ENCODE measurements at regions not wholly inside any gene's neighbourhood (a gene's known extent, or its start where the extent isn't known, plus 50 kb on each side); places are given as distances from the start of the nearest gene placed in this dataset.

DNA sequence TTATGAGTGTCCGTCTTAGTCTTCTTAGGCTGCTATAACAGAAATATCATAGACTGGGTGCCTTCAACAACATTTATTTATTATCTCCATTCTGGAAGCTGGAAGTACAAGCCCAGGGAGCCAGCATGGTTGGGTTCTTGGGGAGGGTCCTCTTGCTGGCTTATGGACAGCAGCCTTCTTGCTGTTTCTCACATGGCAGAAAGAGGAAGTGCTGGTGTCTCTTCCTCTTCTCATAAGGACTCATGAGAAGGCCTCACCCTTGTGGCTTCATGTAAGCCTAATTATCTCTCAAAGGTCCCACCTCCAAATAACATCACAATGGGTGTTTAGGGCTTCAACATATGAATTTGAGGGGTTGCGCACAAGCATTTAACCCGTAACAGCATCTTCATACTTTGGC, 207.0 kb upstream of the COX10 start:
- no peaks in the 10 kb centered on the region for H4K20me1 ChIP-seq (replicated peaks; ENCODE audit: control insufficient read depth, extremely low read depth, insufficient read depth, low read length)
- dilution Hi-C loops (cut with MboI; ENCODE audit: extremely low pct_ligation_motif_present, low sequenced_read_pairs), result no loop called here
- TF ChIP-seq MAX (IDR thresholded peaks at IDR 0.05; ENCODE audit: insufficient read depth, insufficient read length) (no peak), MYC (IDR thresholded peaks at IDR 0.05; ENCODE audit: low read depth, low read length) (no peak), EZH2 (IDR thresholded peaks at IDR 0.05; ENCODE audit: borderline replicate concordance, low read depth, low read length, severe bottlenecking) (no peak), FOS (IDR thresholded peaks at IDR 0.05; ENCODE audit: borderline replicate concordance, insufficient read depth, low read length) (no peak), POLR2A (IDR thresholded peaks at IDR 0.05; ENCODE audit: low read depth, low read length) (no peak), GATA2 (IDR thresholded peaks at IDR 0.05; ENCODE audit: insufficient read depth, insufficient read length, low read depth, low read length) (no peak), JUN (IDR thresholded peaks at IDR 0.05; ENCODE audit: borderline replicate concordance, insufficient read depth, insufficient read length, low read depth) (no peak), POLR2AphosphoS5 (IDR thresholded peaks at IDR 0.05; ENCODE audit: insufficient read depth, low read depth, low read length) (no peak)
- TF ChIP-seq, protein P1, sequence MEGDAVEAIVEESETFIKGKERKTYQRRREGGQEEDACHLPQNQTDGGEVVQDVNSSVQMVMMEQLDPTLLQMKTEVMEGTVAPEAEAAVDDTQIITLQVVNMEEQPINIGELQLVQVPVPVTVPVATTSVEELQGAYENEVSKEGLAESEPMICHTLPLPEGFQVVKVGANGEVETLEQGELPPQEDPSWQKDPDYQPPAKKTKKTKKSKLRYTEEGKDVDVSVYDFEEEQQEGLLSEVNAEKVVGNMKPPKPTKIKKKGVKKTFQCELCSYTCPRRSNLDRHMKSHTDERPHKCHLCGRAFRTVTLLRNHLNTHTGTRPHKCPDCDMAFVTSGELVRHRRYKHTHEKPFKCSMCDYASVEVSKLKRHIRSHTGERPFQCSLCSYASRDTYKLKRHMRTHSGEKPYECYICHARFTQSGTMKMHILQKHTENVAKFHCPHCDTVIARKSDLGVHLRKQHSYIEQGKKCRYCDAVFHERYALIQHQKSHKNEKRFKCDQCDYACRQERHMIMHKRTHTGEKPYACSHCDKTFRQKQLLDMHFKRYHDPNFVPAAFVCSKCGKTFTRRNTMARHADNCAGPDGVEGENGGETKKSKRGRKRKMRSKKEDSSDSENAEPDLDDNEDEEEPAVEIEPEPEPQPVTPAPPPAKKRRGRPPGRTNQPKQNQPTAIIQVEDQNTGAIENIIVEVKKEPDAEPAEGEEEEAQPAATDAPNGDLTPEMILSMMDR (IDR thresholded peaks at IDR 0.05; ENCODE audit: extremely low read depth in 1 of 2, insufficient read depth in 1 of 2, low read depth in 1 of 2, low read length in 2 of 2), result no peak
- H3K9me3 ChIP-seq (replicated peaks; ENCODE audit: control insufficient read depth, insufficient read depth, low read length), result peaks cover 4% of the 10 kb centered on the region
- no peak overlapping the region for H2AFZ ChIP-seq (ENCODE audit: low read depth, low read length)
- no peaks in the 10 kb centered on the region for H3K79me2 ChIP-seq (ENCODE audit: control insufficient read depth, insufficient read depth, low read length)
- no peaks in the 10 kb centered on the region for H3K36me3 ChIP-seq (ENCODE audit: control insufficient read depth in 2 of 2, extremely low read depth in 1 of 2, insufficient read depth in 2 of 2, low read length in 2 of 2)
- no peak overlapping the region for H3K4me3 ChIP-seq (replicated peaks in 1 of 3; ENCODE audit: insufficient read depth in 1 of 3, low read depth in 1 of 3, low read length in 3 of 3)
- BruUV-seq (replicated peaks), result no TSS peak
- ChIA-PET CTCF (no interaction called here), POLR2A (no interaction called here)
- intact Hi-C loops (cut with micrococcal nuclease), result no loop called here
- H3K4me1 ChIP-seq (ENCODE audit: control insufficient read depth, extremely low read depth, insufficient read depth, low read length), result no peaks in the 10 kb centered on the region
- FAIRE-seq (no peak), DNase-seq (ENCODE audit: low read depth, low spot score) (no peak)
- no peak overlapping the region for H3K4me2 ChIP-seq (ENCODE audit: insufficient read depth, low read length)
- H3K9ac ChIP-seq (replicated peaks; ENCODE audit: extremely low read depth, insufficient read depth, low read length), result no peak overlapping the region
- H3K27ac ChIP-seq (ENCODE audit: insufficient read depth, low read depth, low read length), result no peak overlapping the region
- no peaks in the 10 kb centered on the region for H3K9me1 ChIP-seq (replicated peaks; ENCODE audit: control insufficient read depth, extremely low read depth, insufficient read depth, low read length)
- H3K27me3 ChIP-seq (ENCODE audit: control insufficient read depth in 2 of 2, insufficient read depth in 2 of 2, low read length in 2 of 2), result no peaks in the 10 kb centered on the region

All from endothelial cell of umbilical vein (primary cell).